ENCODE measurements at regions not wholly inside any gene's neighbourhood (a gene's known extent, or its start where the extent isn't known, plus 50 kb on each side); places are given as distances from the start of the nearest gene placed in this dataset.

DNA sequence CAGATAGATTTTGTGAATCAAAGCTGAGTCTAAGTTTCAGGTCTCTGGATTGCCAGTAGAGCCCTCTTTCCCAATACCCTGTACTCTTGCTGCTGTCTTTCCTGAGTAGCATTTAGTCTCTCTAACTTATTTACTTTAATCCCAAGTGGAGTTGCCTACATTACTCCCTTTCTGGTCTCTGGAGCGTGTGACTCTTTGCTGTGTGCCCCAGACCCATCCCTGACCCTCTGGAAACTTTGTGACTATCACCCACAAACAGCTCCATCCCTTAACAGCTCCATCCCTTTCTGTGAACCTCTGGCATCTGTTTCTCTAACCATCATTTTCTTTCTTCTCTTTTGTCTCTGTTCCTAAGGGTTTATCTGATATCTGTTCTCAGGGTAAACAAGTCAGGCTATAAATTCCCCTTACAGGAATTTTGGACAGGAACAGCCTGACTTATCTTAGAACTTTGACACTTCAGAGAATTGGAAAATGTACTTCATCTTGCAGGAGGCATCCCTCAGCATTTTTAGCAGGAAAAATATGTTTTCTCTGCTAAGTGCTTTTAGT is 1167.1 kb upstream of the SEMA6A start:
- TF ChIP-seq, protein P1, sequence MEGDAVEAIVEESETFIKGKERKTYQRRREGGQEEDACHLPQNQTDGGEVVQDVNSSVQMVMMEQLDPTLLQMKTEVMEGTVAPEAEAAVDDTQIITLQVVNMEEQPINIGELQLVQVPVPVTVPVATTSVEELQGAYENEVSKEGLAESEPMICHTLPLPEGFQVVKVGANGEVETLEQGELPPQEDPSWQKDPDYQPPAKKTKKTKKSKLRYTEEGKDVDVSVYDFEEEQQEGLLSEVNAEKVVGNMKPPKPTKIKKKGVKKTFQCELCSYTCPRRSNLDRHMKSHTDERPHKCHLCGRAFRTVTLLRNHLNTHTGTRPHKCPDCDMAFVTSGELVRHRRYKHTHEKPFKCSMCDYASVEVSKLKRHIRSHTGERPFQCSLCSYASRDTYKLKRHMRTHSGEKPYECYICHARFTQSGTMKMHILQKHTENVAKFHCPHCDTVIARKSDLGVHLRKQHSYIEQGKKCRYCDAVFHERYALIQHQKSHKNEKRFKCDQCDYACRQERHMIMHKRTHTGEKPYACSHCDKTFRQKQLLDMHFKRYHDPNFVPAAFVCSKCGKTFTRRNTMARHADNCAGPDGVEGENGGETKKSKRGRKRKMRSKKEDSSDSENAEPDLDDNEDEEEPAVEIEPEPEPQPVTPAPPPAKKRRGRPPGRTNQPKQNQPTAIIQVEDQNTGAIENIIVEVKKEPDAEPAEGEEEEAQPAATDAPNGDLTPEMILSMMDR (IDR thresholded peaks at IDR 0.05; ENCODE audit: insufficient read depth, low read length, poor library complexity, severe bottlenecking): no peak

DNA sequence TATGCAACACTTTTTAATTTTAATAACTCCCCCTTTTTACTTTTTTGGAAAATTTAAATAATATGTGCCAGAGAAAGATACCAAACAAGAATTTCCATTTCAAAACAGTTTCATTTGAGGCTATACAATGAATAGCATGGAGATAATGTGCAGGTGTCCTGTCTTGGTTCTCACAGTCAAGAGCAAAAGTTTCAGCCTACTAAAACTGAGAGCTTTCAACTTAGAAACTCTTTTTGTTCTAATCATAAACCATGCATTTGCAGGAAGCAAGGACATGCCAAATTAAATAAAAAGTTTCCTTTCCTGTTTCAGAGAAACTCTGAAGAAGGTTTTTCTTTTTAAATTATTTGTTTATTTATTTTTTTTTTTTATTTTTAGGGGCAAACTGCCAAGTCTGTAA is 1165.6 kb upstream of the SEMA6A start:
- DNase-seq (ENCODE audit: low read depth): no peak
- Histone ChIP-seq H3K4me3 (ENCODE audit: low read depth, low read length) (no peak overlapping the region), H3K27me3 (ENCODE audit: control insufficient read depth, insufficient read depth, low read length) (no peaks in the 10 kb centered on the region), H3K36me3 (ENCODE audit: control insufficient read depth, insufficient read depth, low read length) (no peaks in the 10 kb centered on the region)
- TF ChIP-seq, protein P1 (IDR thresholded peaks at IDR 0.05; ENCODE audit: insufficient read depth, low read length, poor library complexity, severe bottlenecking): no peak

More for the DNA sequence above, 1167.1 kb upstream of the SEMA6A start:
- Histone ChIP-seq H3K36me3 (ENCODE audit: control insufficient read depth, insufficient read depth, low read length) (no peaks in the 10 kb centered on the region), H3K4me3 (ENCODE audit: low read depth, low read length) (no peak overlapping the region), H3K27me3 (ENCODE audit: control insufficient read depth, insufficient read depth, low read length) (no peaks in the 10 kb centered on the region)
- DNase-seq (ENCODE audit: low read depth): no peak

DNA sequence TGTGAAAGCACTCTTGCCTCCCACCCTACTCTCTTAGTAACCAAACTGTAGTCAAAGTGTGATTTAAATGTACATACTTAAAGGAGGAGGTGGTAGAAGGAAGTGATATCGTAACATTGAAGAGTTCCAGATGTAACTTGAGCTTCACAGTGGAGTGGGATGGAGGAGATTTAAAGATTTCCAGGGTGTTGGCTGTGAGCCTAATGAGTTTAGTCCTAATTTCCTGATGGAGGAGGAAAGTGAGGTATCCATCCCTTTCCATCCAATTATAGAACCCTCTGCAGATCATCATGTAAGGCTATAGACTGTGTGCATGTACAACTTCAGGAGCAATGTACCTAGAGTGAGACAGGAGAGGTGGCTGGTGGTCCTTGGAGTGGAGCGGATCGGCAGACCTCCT is 1163.9 kb upstream of the SEMA6A start:
- TF ChIP-seq, protein P1 (IDR thresholded peaks at IDR 0.05; ENCODE audit: insufficient read depth, low read length, poor library complexity, severe bottlenecking): no peak
- no peak for DNase-seq (ENCODE audit: low read depth)
- H3K27me3 ChIP-seq (ENCODE audit: control insufficient read depth, insufficient read depth, low read length): no peaks in the 10 kb centered on the region
- H3K36me3 ChIP-seq (ENCODE audit: control insufficient read depth, insufficient read depth, low read length): no peaks in the 10 kb centered on the region
- H3K4me3 ChIP-seq (ENCODE audit: low read depth, low read length): no peak overlapping the region

DNA sequence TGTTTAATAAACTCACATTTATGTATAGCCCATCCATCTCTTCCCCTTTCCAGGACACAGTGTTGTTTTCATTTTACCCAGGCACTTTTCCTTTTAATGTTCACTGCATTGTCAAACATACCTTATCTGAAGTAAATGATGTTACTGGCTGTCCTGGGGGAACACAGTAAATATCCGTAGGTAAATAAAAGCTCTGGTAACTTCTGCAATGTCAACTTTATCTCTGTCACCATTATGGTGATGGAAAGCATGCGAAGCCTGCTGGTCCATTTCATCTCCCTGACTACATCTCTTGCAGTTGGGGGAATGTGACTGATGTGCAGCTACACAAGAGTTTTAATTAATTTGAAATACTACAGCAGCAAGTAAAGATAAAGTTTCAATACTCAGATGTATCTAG is 1162.1 kb upstream of the SEMA6A start:
- H3K27me3 ChIP-seq (ENCODE audit: control insufficient read depth, insufficient read depth, low read length): no peaks in the 10 kb centered on the region
- TF ChIP-seq, protein P1 (IDR thresholded peaks at IDR 0.05; ENCODE audit: insufficient read depth, low read length, poor library complexity, severe bottlenecking): no peak
- no peaks in the 10 kb centered on the region for H3K36me3 ChIP-seq (ENCODE audit: control insufficient read depth, insufficient read depth, low read length)
- H3K4me3 ChIP-seq (ENCODE audit: low read depth, low read length): no peak overlapping the region
- DNase-seq (ENCODE audit: low read depth): no peak

DNA sequence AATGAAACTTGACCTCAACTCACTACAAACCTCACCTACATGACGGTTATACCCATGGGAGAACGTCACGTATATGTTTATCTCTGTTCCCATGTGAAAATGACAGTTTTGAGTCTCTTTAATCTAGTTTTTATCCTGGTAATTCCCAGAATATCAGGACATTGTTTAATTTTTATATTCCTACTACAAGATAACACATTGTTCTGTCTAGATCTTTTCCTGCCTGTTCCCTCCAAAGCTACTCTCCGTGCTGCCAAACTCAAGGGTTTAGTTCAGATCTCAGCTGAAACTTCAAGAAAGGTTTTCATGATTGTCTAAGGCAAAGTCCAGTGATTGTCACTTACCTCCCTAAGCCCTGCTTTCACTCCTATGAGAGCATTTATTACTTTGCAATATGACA is 1159.4 kb upstream of the SEMA6A start:
- no peak for DNase-seq (ENCODE audit: low read depth)
- H3K27me3 ChIP-seq (ENCODE audit: control insufficient read depth, insufficient read depth, low read length): no peaks in the 10 kb centered on the region
- no peak overlapping the region for H3K4me3 ChIP-seq (ENCODE audit: low read depth, low read length)
- H3K36me3 ChIP-seq (ENCODE audit: control insufficient read depth, insufficient read depth, low read length): no peaks in the 10 kb centered on the region
- TF ChIP-seq, protein P1 (IDR thresholded peaks at IDR 0.05; ENCODE audit: insufficient read depth, low read length, poor library complexity, severe bottlenecking): no peak

DNA sequence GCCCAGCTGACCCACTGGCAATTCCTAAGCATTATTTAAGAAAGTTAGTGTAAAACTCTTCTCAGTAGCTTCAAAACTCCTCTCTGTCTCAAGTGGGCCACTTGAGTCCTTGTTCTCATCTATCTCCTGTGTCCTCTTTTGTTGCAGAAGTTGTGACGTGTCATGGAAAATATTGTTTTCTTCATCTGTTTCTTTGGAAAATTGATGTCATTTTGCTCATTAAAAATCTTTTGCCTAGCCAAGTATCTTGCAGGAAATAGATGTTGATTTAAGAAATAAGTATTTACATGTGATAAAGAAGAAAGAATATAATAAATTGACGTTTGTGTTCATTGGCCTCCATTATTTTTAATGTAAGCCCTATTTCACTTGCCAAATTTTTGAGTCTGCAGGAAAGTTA is 1158.4 kb upstream of the SEMA6A start:
- DNase-seq (ENCODE audit: low read depth): no peak
- Histone ChIP-seq H3K36me3 (ENCODE audit: control insufficient read depth, insufficient read depth, low read length) (no peaks in the 10 kb centered on the region), H3K4me3 (ENCODE audit: low read depth, low read length) (no peak overlapping the region), H3K27me3 (ENCODE audit: control insufficient read depth, insufficient read depth, low read length) (no peaks in the 10 kb centered on the region)
- TF ChIP-seq, protein P1 (IDR thresholded peaks at IDR 0.05; ENCODE audit: insufficient read depth, low read length, poor library complexity, severe bottlenecking): no peak

Measured in kidney epithelial cell (primary cell).